Skeletal muscle tissue (tissue), 3 donors: ENCODE measurements at regions not wholly inside any gene's neighbourhood (a gene's known extent, or its start where the extent isn't known, plus 50 kb on each side); places are given as distances from the start of the nearest gene placed in this dataset.

Experiments used
- H3K27ac ChIP-seq: one replicate; pipeline ENCODE4 v1.7.0; 2013; ENCODE audit warnings: mild to moderate bottlenecking, low read depth, low read length, inconsistent platforms
- H3K27me3 ChIP-seq, 3 donors: one replicate each; pipeline ENCODE4 v1.7.0; 2013; ENCODE audit warnings: low read length in 3 of 3; ENCODE audit not compliant: control insufficient read depth in 3 of 3, insufficient read depth in 3 of 3
- H3K36me3 ChIP-seq, 3 donors: one replicate each; pipeline ENCODE4 v1.7.0; 2013; ENCODE audit warnings: low read length in 3 of 3; ENCODE audit not compliant: control insufficient read depth in 3 of 3, insufficient read depth in 3 of 3
- H3K4me1 ChIP-seq, 3 donors: one replicate each; pipeline ENCODE4 v1.7.0; 2013; ENCODE audit warnings: low read length in 3 of 3, mild to moderate bottlenecking in 3 of 3; ENCODE audit not compliant: control insufficient read depth in 3 of 3, insufficient read depth in 3 of 3
- H3K4me3 ChIP-seq, 3 donors: one replicate each; pipeline ENCODE4 v1.7.0; 2013; ENCODE audit warnings: low read length in 3 of 3
- H3K9ac ChIP-seq, 3 donors: one replicate each; pipeline ENCODE4 v1.7.0; 2013; ENCODE audit warnings: low read length in 3 of 3, mild to moderate bottlenecking in 3 of 3, moderate library complexity in 2 of 3, low read depth in 1 of 3
- H3K9me3 ChIP-seq, 3 donors: one replicate each; pipeline ENCODE4 v1.7.0; 2013; ENCODE audit warnings: low read length in 3 of 3; ENCODE audit not compliant: control insufficient read depth in 3 of 3
- donor health status: Osteomylitis.

DNA sequence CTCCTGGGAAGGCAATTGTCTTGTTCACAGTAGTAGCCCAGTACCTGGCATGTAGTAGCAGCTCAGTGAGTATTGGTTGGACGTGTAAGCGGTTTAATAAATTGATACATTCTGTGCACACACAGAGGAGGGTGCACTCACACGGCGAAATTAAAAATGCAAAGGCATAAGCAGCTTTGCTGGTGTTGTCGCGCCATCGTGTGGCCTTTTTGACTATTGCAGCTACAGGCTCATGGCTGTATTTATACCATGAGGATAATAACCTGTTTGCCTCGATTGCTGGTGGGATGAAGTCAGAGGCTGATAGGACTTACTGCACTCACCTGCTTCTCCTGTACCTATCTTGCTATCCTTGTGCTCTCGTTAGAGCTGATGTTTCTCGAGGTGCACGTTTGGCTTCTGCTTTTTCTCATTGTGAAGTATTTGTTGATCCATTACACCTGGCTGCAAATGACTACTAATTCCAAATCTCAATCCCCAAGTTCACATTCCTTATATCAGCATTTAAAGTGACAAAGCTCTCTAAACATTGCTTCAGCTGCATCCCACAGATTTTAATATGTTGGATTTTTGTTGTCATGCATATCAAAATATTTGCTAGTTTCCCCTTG is 61.5 kb downstream of the TBXT start:
- peaks cover 0 to 5% (median 0%) of the 10 kb centered on the region in 3 donors for H3K27me3 ChIP-seq
- H3K4me1 ChIP-seq: no peaks in the 10 kb centered on the region

GRCh38 chr6:166105341-166106075 is 62.1 kb downstream of the TBXT start:
- Histone ChIP-seq H3K9ac (no peak overlapping the region), H3K36me3 (no peaks in the 10 kb centered on the region), H3K4me3 (no peak overlapping the region), H3K27ac (no peak overlapping the region), H3K27me3 (peaks cover 0 to 5% (median 0%) of the 10 kb centered on the region in 3 donors), H3K4me1 (no peaks in the 10 kb centered on the region), H3K9me3 (peaks cover 0 to 7% (median 0%) of the 10 kb centered on the region in 3 donors)

More for the DNA sequence above, 61.5 kb downstream of the TBXT start:
- no peak overlapping the region for H3K27ac ChIP-seq
- no peaks in the 10 kb centered on the region for H3K36me3 ChIP-seq
- no peak overlapping the region for H3K4me3 ChIP-seq
- H3K9me3 ChIP-seq: peaks cover 0 to 7% (median 0%) of the 10 kb centered on the region in 3 donors
- H3K9ac ChIP-seq: no peak overlapping the region

DNA sequence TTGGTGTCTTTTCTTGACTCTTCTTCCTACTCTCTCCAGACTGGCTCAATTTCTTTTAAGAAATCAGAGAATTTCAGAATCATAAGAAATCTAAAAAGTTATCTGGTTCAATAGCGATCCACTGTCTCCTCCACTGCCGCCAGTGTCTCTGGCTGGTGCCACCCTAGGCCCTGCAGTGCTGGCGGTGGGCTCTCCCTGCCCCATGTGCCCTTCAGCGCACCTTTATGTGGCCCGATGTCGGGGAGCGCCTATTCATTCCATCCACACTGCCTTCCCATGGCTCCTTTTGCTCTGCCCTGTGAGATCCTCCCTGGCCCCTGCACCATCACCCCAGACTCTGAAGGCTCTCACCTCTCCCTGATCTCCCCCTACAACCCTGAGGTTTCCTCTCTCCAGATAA is 62.8 kb downstream of the TBXT start:
- Histone ChIP-seq H3K9me3 (peaks cover 0 to 7% (median 0%) of the 10 kb centered on the region in 3 donors), H3K27me3 (peaks cover 0 to under 1% (median 0%) of the 10 kb centered on the region in 3 donors), H3K36me3 (no peaks in the 10 kb centered on the region), H3K4me1 (no peaks in the 10 kb centered on the region), H3K27ac (no peak overlapping the region), H3K9ac (no peak overlapping the region), H3K4me3 (no peak overlapping the region)

GRCh38 chr6:166104107-166104506 is 63.5 kb downstream of the TBXT start:
- Histone ChIP-seq H3K9me3 (peaks cover 0 to 7% (median 0%) of the 10 kb centered on the region in 3 donors), H3K27me3 (no peaks in the 10 kb centered on the region), H3K27ac (no peak overlapping the region), H3K36me3 (no peaks in the 10 kb centered on the region), H3K9ac (no peak overlapping the region), H3K4me1 (no peaks in the 10 kb centered on the region), H3K4me3 (no peak overlapping the region)

- Histone ChIP-seq H3K27me3 (peaks cover 0 to 7% (median 4%) of the 10 kb centered on the region in 3 donors), H3K9me3 (peaks cover 0 to 7% (median 0%) of the 10 kb centered on the region in 3 donors), H3K27ac (no peak overlapping the region), H3K4me3 (no peak overlapping the region), H3K9ac (no peak overlapping the region), H3K36me3 (no peaks in the 10 kb centered on the region), H3K4me1 (no peaks in the 10 kb centered on the region)
Measured at GRCh38 chr6:166101819-166102419, 65.7 kb downstream of the TBXT start.

GRCh38 chr6:166097914-166098522 is 69.6 kb downstream of the TBXT start:
- H3K4me1 ChIP-seq: no peaks in the 10 kb centered on the region
- peaks cover 0 to 7% (median 4%) of the 10 kb centered on the region in 3 donors for H3K27me3 ChIP-seq
- H3K9me3 ChIP-seq: peaks cover 0 to 7% (median 0%) of the 10 kb centered on the region in 3 donors
- no peaks in the 10 kb centered on the region for H3K36me3 ChIP-seq
- H3K27ac ChIP-seq: no peak overlapping the region
- no peak overlapping the region for H3K9ac ChIP-seq
- peak overlapping the region in 2 of 3 donors; percentile 29 to 43 for H3K4me3 ChIP-seq

DNA sequence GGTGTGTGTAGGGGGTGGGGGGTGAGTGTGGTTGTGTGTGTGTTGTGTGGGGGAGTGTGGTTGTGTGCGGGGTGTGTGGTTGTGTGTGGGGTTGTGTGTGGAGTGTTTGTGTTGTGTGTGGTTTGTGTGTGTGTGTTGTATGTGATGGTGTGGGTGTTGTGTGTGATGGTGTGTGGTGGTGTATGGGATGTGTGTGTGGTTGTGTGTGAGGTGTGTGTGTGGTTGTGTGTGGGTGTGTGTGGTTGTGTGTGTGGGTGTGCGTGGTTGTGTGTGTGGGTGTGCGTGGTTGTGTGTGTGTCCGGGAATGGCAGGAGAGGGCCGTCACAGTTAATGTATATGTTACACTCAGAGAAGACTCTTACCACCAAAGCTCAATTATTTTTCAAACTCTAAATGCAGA is 79.8 kb downstream of the TBXT start:
- H3K27me3 ChIP-seq: peaks cover 0 to 3% (median 0%) of the 10 kb centered on the region in 3 donors
- no peak overlapping the region for H3K4me3 ChIP-seq
- H3K36me3 ChIP-seq: no peaks in the 10 kb centered on the region
- no peaks in the 10 kb centered on the region for H3K9me3 ChIP-seq
- H3K4me1 ChIP-seq: no peaks in the 10 kb centered on the region
- no peak overlapping the region for H3K9ac ChIP-seq
- H3K27ac ChIP-seq: no peak overlapping the region

GRCh38 chr6:166087246-166087645 is 80.4 kb downstream of the TBXT start:
- Histone ChIP-seq H3K9me3 (no peaks in the 10 kb centered on the region), H3K9ac (no peak overlapping the region), H3K27ac (no peak overlapping the region), H3K4me3 (no peak overlapping the region), H3K36me3 (no peaks in the 10 kb centered on the region), H3K4me1 (no peaks in the 10 kb centered on the region), H3K27me3 (peaks cover 0 to 3% (median 0%) of the 10 kb centered on the region in 3 donors)

DNA sequence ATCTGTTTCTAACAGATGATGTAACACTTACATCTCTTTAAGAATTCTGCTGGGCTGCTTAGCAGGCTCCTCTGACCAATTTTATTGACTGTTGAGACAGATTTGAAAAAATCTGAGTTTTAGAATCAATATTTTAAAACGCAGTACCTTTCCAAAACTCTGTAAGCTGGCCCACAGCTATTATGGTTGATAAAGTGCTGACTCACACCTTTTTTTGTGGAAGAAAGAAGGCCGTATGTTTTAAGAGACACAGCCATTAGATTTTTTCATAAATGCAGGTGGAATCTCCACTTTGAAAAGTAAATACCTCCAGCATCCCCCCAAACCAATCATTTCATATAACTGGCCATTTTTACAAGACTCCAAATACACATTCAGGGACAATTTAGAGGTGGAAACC is 82.2 kb downstream of the TBXT start:
- Histone ChIP-seq H3K4me1 (no peaks in the 10 kb centered on the region), H3K9me3 (no peaks in the 10 kb centered on the region), H3K9ac (no peak overlapping the region), H3K27ac (no peak overlapping the region), H3K4me3 (no peak overlapping the region), H3K27me3 (peaks cover 0 to 3% (median 0%) of the 10 kb centered on the region in 3 donors), H3K36me3 (no peaks in the 10 kb centered on the region)
